ENCODE measurements at regions not wholly inside any gene's neighbourhood (a gene's known extent, or its start where the extent isn't known, plus 50 kb on each side); places are given as distances from the start of the nearest gene placed in this dataset.

DNA sequence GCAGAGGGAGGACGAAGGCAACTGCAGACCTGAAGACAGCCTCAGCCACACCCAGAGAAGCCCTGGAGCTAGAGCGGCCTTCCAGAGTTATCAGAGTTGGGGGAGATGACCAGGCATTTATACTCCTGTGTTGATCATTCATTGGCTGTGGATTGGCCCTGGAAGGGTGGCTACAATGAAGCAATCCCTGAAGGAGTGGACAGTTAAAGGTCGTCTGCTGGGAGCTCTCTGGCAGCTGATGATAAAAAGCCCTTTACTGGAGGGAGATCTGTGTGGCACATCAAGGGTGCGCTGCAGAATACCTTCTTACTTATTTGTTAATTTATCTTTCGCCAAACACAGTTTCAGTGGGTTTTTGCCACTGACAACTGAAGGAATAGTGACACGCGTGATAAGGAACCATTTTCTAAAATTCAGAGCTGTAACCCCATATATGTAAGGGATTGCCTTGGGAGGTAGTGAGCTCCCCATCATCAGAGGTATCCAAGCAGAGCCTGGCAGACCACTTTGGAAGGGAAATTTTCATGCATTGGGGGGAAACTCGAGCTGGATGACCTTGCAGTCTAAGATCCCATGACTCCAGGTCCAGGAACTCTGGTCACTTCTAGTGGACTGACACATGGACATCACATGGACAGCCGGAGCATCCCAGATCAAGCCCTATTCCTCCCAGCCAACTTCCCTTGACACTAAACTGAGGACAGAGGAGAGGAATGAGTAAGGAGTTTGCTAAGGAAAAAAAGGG, 126.4 kb upstream of the GADD45A start:
- TF ChIP-seq, protein P1, sequence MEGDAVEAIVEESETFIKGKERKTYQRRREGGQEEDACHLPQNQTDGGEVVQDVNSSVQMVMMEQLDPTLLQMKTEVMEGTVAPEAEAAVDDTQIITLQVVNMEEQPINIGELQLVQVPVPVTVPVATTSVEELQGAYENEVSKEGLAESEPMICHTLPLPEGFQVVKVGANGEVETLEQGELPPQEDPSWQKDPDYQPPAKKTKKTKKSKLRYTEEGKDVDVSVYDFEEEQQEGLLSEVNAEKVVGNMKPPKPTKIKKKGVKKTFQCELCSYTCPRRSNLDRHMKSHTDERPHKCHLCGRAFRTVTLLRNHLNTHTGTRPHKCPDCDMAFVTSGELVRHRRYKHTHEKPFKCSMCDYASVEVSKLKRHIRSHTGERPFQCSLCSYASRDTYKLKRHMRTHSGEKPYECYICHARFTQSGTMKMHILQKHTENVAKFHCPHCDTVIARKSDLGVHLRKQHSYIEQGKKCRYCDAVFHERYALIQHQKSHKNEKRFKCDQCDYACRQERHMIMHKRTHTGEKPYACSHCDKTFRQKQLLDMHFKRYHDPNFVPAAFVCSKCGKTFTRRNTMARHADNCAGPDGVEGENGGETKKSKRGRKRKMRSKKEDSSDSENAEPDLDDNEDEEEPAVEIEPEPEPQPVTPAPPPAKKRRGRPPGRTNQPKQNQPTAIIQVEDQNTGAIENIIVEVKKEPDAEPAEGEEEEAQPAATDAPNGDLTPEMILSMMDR (conservative IDR thresholded peaks at IDR 0.05; ENCODE audit: low read depth, low read length), result no peak
- TF ChIP-seq EZH2phosphoT487 (IDR thresholded peaks at IDR 0.05; ENCODE audit: borderline replicate concordance, low read length), result no peak

All from PC-3 (cell line).